H9 (cell line): ENCODE measurements at regions not wholly inside any gene's neighbourhood (a gene's known extent, or its start where the extent isn't known, plus 50 kb on each side); places are given as distances from the start of the nearest gene placed in this dataset.

Experiments used
- DNase-seq: peaks from one replicate; pipeline ENCODE4 v3.0.0-alpha.2; 2017
- H2AFZ ChIP-seq: one replicate; pipeline ENCODE4 v1.6.1; 2013; ENCODE audit warnings: mild to moderate bottlenecking, low read length, control low read depth, moderate library complexity
- H2AK5ac ChIP-seq: 2 replicates; pipeline ENCODE4 v1.6.1; 2013; ENCODE audit warnings: low read length, control low read depth, mixed read lengths; ENCODE audit not compliant: insufficient read length
- H2BK120ac ChIP-seq: one replicate; pipeline ENCODE4 v1.6.1; 2013; ENCODE audit warnings: low read depth, mild to moderate bottlenecking, low read length, control low read depth, inconsistent platforms; ENCODE audit not compliant: poor library complexity, severe bottlenecking
- H2BK12ac ChIP-seq: 2 replicates; pipeline ENCODE4 v1.6.1; 2013; ENCODE audit warnings: low read length, control low read depth, mixed read lengths, low read depth; ENCODE audit not compliant: insufficient read length
- H2BK15ac ChIP-seq: 2 replicates; pipeline ENCODE4 v1.6.1; 2013; ENCODE audit warnings: low read depth, low read length, control low read depth
- H2BK20ac ChIP-seq: one replicate; pipeline ENCODE4 v1.6.1; 2013; ENCODE audit warnings: low read depth, mild to moderate bottlenecking, low read length, control low read depth, inconsistent platforms; ENCODE audit not compliant: poor library complexity, severe bottlenecking
- H2BK5ac ChIP-seq: 2 replicates; pipeline ENCODE4 v1.6.1; 2013; ENCODE audit warnings: low read length, control low read depth, mixed read lengths; ENCODE audit not compliant: insufficient read length
- H3K14ac ChIP-seq: 2 replicates; pipeline ENCODE4 v1.6.1; 2013; ENCODE audit warnings: low read length, control low read depth; ENCODE audit not compliant: insufficient read depth
- H3K18ac ChIP-seq: 2 replicates; pipeline ENCODE4 v1.6.1; 2013; ENCODE audit warnings: low read depth, mild to moderate bottlenecking, mixed read lengths, low read length, control low read depth; ENCODE audit not compliant: insufficient read length
- H3K23ac ChIP-seq: 2 replicates; pipeline ENCODE4 v1.6.1; 2013; ENCODE audit warnings: low read length, control low read depth, mixed read lengths, low read depth; ENCODE audit not compliant: insufficient read length
- H3K23me2 ChIP-seq: 2 replicates; pipeline ENCODE4 v1.6.1; 2013; ENCODE audit warnings: low read depth, mild to moderate bottlenecking, mixed read lengths, low read length, control low read depth; ENCODE audit not compliant: insufficient read length, poor library complexity, severe bottlenecking
- H3K27ac ChIP-seq: 2 replicates; pipeline ENCODE4 v1.5.1; 2013; ENCODE audit warnings: low read length, control low read depth, mixed read lengths, low read depth; ENCODE audit not compliant: insufficient read length
- H3K27me3 ChIP-seq: 2 replicates; pipeline ENCODE4 v1.6.1; 2013; ENCODE audit warnings: low read length, control low read depth, inconsistent platforms; ENCODE audit not compliant: insufficient read depth
- H3K4ac ChIP-seq: 2 replicates; pipeline ENCODE4 v1.6.1; 2013; ENCODE audit warnings: low read depth, mild to moderate bottlenecking, control low read depth, inconsistent platforms, low read length, moderate library complexity
- H3K4me1 ChIP-seq: 2 replicates; pipeline ENCODE4 v1.6.1; 2013; ENCODE audit warnings: low read length, control low read depth, inconsistent platforms; ENCODE audit not compliant: insufficient read depth
- H3K4me2 ChIP-seq: 2 replicates; pipeline ENCODE4 v1.6.1; 2013; ENCODE audit warnings: low read length, control low read depth, mixed read lengths; ENCODE audit not compliant: insufficient read length, insufficient read depth
- H3K56ac ChIP-seq: 2 replicates; pipeline ENCODE4 v1.6.1; 2013; ENCODE audit warnings: low read depth, mild to moderate bottlenecking, mixed read lengths, low read length, control low read depth; ENCODE audit not compliant: insufficient read length
- H3K79me1 ChIP-seq: 2 replicates; pipeline ENCODE4 v1.6.1; 2013; ENCODE audit warnings: low read depth, mild to moderate bottlenecking, moderate library complexity, low read length, control low read depth, inconsistent platforms; ENCODE audit not compliant: insufficient read depth, poor library complexity, severe bottlenecking
- H3K79me2 ChIP-seq: 2 replicates; pipeline ENCODE4 v1.6.1; 2013; ENCODE audit warnings: low read length, control low read depth, inconsistent platforms; ENCODE audit not compliant: insufficient read depth
- H3K9ac ChIP-seq: 2 replicates; pipeline ENCODE4 v1.6.1; 2013; ENCODE audit warnings: low read length, control low read depth, mixed read lengths; ENCODE audit not compliant: insufficient read length; ENCODE audit errors: extremely low read depth
- H3K9me3 ChIP-seq: one replicate; pipeline ENCODE4 v1.6.1; 2013; ENCODE audit warnings: low read depth, low read length, inconsistent platforms; ENCODE audit not compliant: control insufficient read depth
- H3T11ph ChIP-seq: one replicate; pipeline ENCODE4 v1.6.1; 2013; ENCODE audit warnings: mild to moderate bottlenecking, low read length, control low read depth, inconsistent platforms
- H4K20me1 ChIP-seq: one replicate; pipeline ENCODE4 v1.6.1; 2013; ENCODE audit not compliant: control insufficient read depth, insufficient read length, insufficient read depth
- H4K5ac ChIP-seq: 2 replicates; pipeline ENCODE4 v1.6.1; 2013; ENCODE audit warnings: low read depth, mild to moderate bottlenecking, mixed read lengths, low read length, control low read depth; ENCODE audit not compliant: insufficient read length
- H4K8ac ChIP-seq: replicated peaks from 2 replicates; pipeline ENCODE4 v1.6.1; 2013; ENCODE audit warnings: low read length, control low read depth, mixed read lengths, low read depth; ENCODE audit not compliant: insufficient read length
- H4K91ac ChIP-seq: 2 replicates; pipeline ENCODE4 v1.6.1; 2013; ENCODE audit warnings: low read depth, mild to moderate bottlenecking, moderate library complexity, mixed read lengths, low read length, control low read depth; ENCODE audit not compliant: insufficient read length
- H3K27ac Mint-ChIP-seq, 3 experiments: 2 replicates in 2 of 3; 3 replicates in 1 of 3; pipeline ENCODE4 v1.8.0; 2020 to 2021; ENCODE audit warnings: mixed read lengths in 3 of 3, mild to moderate bottlenecking in 1 of 3, moderate library complexity in 1 of 3
- H3K27me3 Mint-ChIP-seq: 2 replicates; pipeline ENCODE4 v1.8.0; 2021; ENCODE audit warnings: low read depth, mild to moderate bottlenecking, moderate library complexity, mixed read lengths
- H3K36me3 Mint-ChIP-seq, 3 experiments: 2 replicates in 2 of 3; 3 replicates in 1 of 3; pipeline ENCODE4 v1.8.0; 2020 to 2021; ENCODE audit warnings: low read depth in 3 of 3, mixed read lengths in 3 of 3; ENCODE audit not compliant: insufficient read depth in 1 of 3
- H3K4me1 Mint-ChIP-seq, 2 experiments: 2 replicates each; pipeline ENCODE4 v1.8.0; 2020; ENCODE audit warnings: mixed read lengths in 2 of 2
- H3K4me3 Mint-ChIP-seq, 2 experiments: 2 replicates in 1 of 2; 3 replicates in 1 of 2; pipeline ENCODE4 v1.8.0; 2020 to 2021; ENCODE audit warnings: mild to moderate bottlenecking in 2 of 2, mixed read lengths in 2 of 2, moderate library complexity in 1 of 2
- H3K9me3 Mint-ChIP-seq, 2 experiments: 2 replicates in 1 of 2; 3 replicates in 1 of 2; pipeline ENCODE4 v1.8.0; 2020; ENCODE audit warnings: mild to moderate bottlenecking in 2 of 2, mixed read lengths in 2 of 2, moderate library complexity in 1 of 2
- WGBS: extraction: QIAGEN DNeasy Blood & Tissue Kit; methylation state at CpG from one replicate; pipeline ENCODE4 v1.1.7; 2013; ENCODE audit warnings: missing lambda C conversion rate, low lambda C conversion rate, mixed read lengths; ENCODE audit not compliant: insufficient read length; ENCODE audit errors: extremely low coverage; 5-methylcytosine and 5-hydroxymethylcytosine counted together
- TF ChIP-seq, protein P1 (sequence below): fragments of 200-600 bp; sonication (generic); conservative IDR thresholded peaks from 3 replicates; pipeline ENCODE4 v1.8.0; 2021; ENCODE audit warnings: antibody characterized with exemption, mild to moderate bottlenecking

DNA sequence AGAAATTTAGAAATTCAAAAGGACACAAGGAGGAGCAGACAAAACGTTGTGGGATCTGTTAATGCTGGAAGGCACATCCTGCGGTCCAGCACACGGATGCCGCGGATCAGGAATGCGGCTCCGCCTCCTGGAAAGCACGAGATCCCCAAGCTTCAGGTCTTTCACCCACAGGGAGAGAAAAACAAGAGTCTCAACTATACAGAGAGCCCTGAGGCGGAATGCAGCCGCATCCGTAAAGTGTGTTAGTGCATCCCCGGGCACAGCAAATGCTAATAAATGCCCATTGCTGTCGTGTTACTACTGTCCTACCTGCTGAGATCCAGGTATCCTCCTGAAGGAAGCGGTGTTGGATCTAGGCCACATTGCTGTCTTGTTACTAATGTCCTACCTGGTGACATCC is 303.9 kb downstream of the EIPR1 start:
- no peak for DNase-seq

More for the DNA sequence above, 303.9 kb downstream of the EIPR1 start:
- no peak overlapping the region for H3K14ac ChIP-seq
- H3K79me1 ChIP-seq, result no peaks in the 10 kb centered on the region
- Mint-ChIP-seq H3K9me3 (peaks cover 2 to 3% of the 10 kb centered on the region in 2 experiments; a peak in 4 of 5 replicates), H3K4me3 (no peak overlapping the region), H3K36me3 (peaks cover 0 to 5% (median 0%) of the 10 kb centered on the region in 3 experiments; a peak in 2 of 7 replicates), H3K27ac (no peak overlapping the region), H3K4me1 (peaks cover 12 to 17% of the 10 kb centered on the region in 2 experiments), H3K27me3 (peaks cover 5% of the 10 kb centered on the region)
- H3K18ac ChIP-seq, result no peak overlapping the region
- H4K8ac ChIP-seq, result no peak overlapping the region
- no peaks in the 10 kb centered on the region for H3K27me3 ChIP-seq
- H2BK5ac ChIP-seq, result no peak overlapping the region
- no peaks in the 10 kb centered on the region for H3K79me2 ChIP-seq
- H3K4me1 ChIP-seq, result no peaks in the 10 kb centered on the region
- TF ChIP-seq, protein P1, sequence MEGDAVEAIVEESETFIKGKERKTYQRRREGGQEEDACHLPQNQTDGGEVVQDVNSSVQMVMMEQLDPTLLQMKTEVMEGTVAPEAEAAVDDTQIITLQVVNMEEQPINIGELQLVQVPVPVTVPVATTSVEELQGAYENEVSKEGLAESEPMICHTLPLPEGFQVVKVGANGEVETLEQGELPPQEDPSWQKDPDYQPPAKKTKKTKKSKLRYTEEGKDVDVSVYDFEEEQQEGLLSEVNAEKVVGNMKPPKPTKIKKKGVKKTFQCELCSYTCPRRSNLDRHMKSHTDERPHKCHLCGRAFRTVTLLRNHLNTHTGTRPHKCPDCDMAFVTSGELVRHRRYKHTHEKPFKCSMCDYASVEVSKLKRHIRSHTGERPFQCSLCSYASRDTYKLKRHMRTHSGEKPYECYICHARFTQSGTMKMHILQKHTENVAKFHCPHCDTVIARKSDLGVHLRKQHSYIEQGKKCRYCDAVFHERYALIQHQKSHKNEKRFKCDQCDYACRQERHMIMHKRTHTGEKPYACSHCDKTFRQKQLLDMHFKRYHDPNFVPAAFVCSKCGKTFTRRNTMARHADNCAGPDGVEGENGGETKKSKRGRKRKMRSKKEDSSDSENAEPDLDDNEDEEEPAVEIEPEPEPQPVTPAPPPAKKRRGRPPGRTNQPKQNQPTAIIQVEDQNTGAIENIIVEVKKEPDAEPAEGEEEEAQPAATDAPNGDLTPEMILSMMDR, result no peak
- H2BK12ac ChIP-seq, result no peak overlapping the region
- H4K5ac ChIP-seq, result no peak overlapping the region
- no peak overlapping the region for H3K56ac ChIP-seq
- H3K23ac ChIP-seq, result no peak overlapping the region
- H3T11ph ChIP-seq, result no peak overlapping the region
- no CpG with 5 or more reads among the region's 14 CpGs for WGBS
- H3K23me2 ChIP-seq, result no peaks in the 10 kb centered on the region
- no peak overlapping the region for H3K27ac ChIP-seq
- H2BK15ac ChIP-seq, result no peak overlapping the region
- no peak overlapping the region for H3K4me2 ChIP-seq
- no peak overlapping the region for H3K9ac ChIP-seq
- no peak overlapping the region for H3K4ac ChIP-seq
- H2BK20ac ChIP-seq, result no peak overlapping the region
- H3K9me3 ChIP-seq, result no peaks in the 10 kb centered on the region
- H2AK5ac ChIP-seq, result no peak overlapping the region
- H4K20me1 ChIP-seq, result no peaks in the 10 kb centered on the region
- H2AFZ ChIP-seq, result no peak overlapping the region
- H4K91ac ChIP-seq, result no peak overlapping the region
- H2BK120ac ChIP-seq, result no peak overlapping the region
